GM12864 (cell line): ENCODE measurements at regions not wholly inside any gene's neighbourhood (a gene's known extent, or its start where the extent isn't known, plus 50 kb on each side); places are given as distances from the start of the nearest gene placed in this dataset.

Experiments used
- DNase-seq: peaks from one replicate; pipeline ENCODE4 v3.0.0-alpha.2; 2011; ENCODE audit warnings: low read depth
- H3K4me3 ChIP-seq: 2 replicates; pipeline ENCODE4 v1.5.1; 2011; ENCODE audit warnings: mild to moderate bottlenecking, low read depth, low read length, control low read depth
- CTCF ChIP-seq: IDR thresholded peaks from 2 replicates; pipeline ENCODE4 v1.5.1; 2011; ENCODE audit warnings: low read depth, mild to moderate bottlenecking, moderate library complexity, low read length, control low read depth, inconsistent platforms; ENCODE audit errors: missing control alignments

DNA sequence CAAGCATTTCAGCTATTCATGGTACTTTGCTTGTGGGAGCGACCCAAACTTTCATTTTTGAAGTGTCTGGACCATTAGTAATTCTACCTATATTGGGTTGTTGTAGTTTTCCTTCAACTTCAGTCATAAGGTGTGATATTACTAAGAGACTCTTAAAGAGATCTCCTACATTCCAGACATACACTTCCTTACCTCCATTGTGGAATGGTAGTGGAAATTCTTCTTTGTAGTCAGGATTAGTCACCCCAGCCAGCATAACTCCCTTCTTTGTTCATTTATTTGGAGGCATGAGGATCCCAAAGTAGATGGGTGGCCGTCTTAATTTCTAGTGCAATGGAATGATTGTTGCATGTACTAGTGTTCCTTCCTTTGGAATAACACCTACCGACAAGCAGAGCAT lies 991.4 kb downstream of the ARAP2 start:
- no peak for TF ChIP-seq CTCF
- no peak for DNase-seq
- no peak overlapping the region for H3K4me3 ChIP-seq

GRCh38 chr4:35253331-35253730 lies 991.0 kb downstream of the ARAP2 start:
- no peak overlapping the region for H3K4me3 ChIP-seq
- DNase-seq: no peak
- no peak for TF ChIP-seq CTCF

DNA sequence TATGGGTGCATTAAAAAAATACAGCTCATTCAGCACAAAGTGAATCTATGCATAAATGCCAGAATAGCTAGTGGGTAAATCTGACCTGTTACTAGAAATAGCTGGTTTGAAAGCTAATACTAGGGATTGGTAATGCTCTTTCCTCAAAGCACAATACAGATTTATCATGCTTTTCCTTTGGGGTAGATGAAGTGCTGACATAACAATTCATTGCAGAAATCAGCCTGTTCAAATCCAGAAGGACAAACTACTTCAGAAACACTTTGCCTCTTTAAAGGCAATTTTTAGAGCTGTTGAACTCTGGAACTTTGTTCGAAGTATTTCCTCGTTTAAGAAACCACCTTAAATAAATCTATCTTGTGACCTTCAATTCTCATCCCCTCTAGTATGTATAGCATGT lies 957.9 kb downstream of the ARAP2 start:
- no peak for DNase-seq
- H3K4me3 ChIP-seq: no peak overlapping the region
- TF ChIP-seq CTCF: no peak

GRCh38 chr4:35300996-35301774 lies 943.1 kb downstream of the ARAP2 start:
- H3K4me3 ChIP-seq: no peak overlapping the region
- DNase-seq: no peak

DNA sequence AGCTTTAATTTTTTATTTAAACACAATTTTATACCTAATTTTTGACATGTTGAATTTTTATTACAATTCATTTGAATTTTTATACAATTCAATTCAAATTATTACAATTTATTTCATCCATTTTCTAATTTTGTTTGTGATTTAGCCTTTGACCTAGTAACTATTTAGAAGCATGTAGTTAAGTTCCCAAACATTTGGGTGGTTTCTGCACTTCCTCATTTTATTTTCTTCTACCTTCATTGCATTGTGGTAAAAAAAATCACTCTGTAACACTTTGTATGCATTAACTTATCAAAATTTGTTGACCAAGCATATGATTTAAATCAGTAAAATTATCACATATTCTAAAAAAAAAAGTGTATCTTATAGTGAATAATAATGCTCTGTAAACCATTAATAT lies 928.9 kb downstream of the ARAP2 start:
- no peak for TF ChIP-seq CTCF
- DNase-seq: no peak
- H3K4me3 ChIP-seq: no peak overlapping the region

More at GRCh38 chr4:35300996-35301774, 943.1 kb downstream of the ARAP2 start:
- no peak for TF ChIP-seq CTCF

GRCh38 chr4:35325908-35326453 lies 918.3 kb downstream of the ARAP2 start:
- no peak for TF ChIP-seq CTCF
- H3K4me3 ChIP-seq: no peak overlapping the region
- DNase-seq: no peak

DNA sequence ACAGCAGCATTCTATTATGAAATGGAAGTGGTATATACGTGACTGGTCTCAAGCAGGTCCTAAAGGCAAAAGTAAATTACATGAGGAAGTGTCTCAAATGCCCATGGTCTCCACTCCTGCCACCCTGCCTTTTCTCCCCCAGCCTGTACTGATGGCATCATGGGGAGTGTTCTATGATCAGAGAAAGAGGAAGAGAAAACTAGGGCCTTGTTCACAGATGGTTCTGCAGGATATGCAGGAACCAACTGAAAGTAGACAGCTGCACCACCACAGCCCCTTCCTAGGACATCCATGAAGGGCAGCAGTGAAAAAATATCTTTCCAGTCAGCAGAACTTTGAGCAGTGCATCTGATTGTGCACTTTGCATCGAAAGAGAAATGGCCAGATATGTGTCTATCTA lies 901.5 kb downstream of the ARAP2 start:
- TF ChIP-seq CTCF: no peak
- no peak for DNase-seq
- H3K4me3 ChIP-seq: no peak overlapping the region
